ENCODE measurements at regions not wholly inside any gene's neighbourhood (a gene's known extent, or its start where the extent isn't known, plus 50 kb on each side); places are given as distances from the start of the nearest gene placed in this dataset.

DNA sequence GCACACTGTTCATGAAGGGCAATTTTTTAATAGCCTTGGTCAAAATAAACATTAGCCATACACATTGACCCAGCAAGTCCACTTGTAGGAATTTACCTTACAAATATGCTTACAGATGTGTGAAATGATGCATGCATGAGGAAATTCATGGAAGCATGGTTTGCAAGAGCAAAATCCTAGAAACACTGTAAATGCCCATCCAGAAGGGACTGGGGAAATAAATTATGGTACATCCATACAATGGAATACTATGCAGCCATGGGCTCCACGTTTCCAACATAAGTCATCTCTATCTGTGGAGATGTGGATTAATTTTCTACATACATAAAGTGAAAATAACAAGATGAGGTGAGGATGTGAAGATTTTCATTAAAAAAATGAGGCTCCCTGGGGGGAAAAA is 99.1 kb downstream of the NPY start:
- Histone ChIP-seq H3K4me1 (ENCODE audit: insufficient read depth) (no peaks in the 10 kb centered on the region), H3K9me3 (ENCODE audit: low read depth) (no peaks in the 10 kb centered on the region), H3K79me2 (no peaks in the 10 kb centered on the region), H3K27me3 (no peaks in the 10 kb centered on the region), H3K4me2 (no peak overlapping the region), H4K20me1 (ENCODE audit: insufficient read depth, poor library complexity, severe bottlenecking) (no peaks in the 10 kb centered on the region), H2AFZ (no peak overlapping the region), H3K36me3 (replicated peaks; ENCODE audit: insufficient read depth, low read depth) (no peaks in the 10 kb centered on the region), H3K9me2 (replicated peaks; ENCODE audit: insufficient read depth) (no peaks in the 10 kb centered on the region), H3K27ac (no peak overlapping the region), H3K4me3 (no peak overlapping the region)
- TF ChIP-seq, protein P1, sequence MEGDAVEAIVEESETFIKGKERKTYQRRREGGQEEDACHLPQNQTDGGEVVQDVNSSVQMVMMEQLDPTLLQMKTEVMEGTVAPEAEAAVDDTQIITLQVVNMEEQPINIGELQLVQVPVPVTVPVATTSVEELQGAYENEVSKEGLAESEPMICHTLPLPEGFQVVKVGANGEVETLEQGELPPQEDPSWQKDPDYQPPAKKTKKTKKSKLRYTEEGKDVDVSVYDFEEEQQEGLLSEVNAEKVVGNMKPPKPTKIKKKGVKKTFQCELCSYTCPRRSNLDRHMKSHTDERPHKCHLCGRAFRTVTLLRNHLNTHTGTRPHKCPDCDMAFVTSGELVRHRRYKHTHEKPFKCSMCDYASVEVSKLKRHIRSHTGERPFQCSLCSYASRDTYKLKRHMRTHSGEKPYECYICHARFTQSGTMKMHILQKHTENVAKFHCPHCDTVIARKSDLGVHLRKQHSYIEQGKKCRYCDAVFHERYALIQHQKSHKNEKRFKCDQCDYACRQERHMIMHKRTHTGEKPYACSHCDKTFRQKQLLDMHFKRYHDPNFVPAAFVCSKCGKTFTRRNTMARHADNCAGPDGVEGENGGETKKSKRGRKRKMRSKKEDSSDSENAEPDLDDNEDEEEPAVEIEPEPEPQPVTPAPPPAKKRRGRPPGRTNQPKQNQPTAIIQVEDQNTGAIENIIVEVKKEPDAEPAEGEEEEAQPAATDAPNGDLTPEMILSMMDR (IDR thresholded peaks at IDR 0.05; ENCODE audit: poor library complexity), result no peak
- no peak for TF ChIP-seq EZH2phosphoT487 (IDR thresholded peaks at IDR 0.05; ENCODE audit: low read depth, severe bottlenecking, unreplicated experiment)
- no peak for TF ChIP-seq EZH2 (IDR thresholded peaks at IDR 0.05; ENCODE audit: borderline replicate concordance)
- WGBS (ENCODE audit: low lambda C conversion rate, missing lambda C conversion rate), result 91% methylated on average over 1 of the region's 1 CpG
- no peak for DNase-seq (ENCODE audit: low spot score)

DNA sequence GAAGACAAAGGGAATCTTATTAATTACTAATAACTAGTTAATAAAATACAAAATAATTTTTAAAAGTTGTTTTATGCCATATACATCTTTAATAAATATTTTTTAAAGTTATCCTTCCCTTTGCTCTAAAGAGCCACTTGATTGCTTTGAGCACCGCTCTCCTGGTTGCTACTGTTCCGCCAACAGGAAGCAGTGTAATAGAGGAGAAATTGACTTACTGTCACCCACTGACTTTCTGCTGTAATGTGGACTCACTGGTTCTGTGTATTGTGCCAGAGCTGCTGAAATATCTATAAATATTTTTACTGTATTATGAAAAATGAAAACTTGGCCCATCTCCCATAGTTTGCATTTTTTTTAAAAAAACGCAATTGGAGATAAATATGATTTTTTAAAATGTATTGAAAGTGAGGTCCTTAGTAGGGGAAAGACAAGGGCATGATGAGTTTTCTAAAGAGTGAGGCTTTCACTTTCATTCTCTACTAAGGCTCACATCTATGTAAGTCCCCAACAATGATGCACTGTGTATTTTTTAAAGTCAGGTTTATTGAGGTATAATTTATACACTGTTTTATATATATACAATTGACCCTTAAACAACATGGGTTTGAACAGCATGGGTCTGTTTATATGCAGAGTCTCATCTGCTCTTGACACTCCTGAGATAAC is 100.5 kb downstream of the NPY start:
- DNase-seq (ENCODE audit: low spot score), result no peak
- Histone ChIP-seq H3K27me3 (peaks cover 3% of the 10 kb centered on the region), H3K27ac (no peak overlapping the region), H3K9me3 (ENCODE audit: low read depth) (no peaks in the 10 kb centered on the region), H3K36me3 (replicated peaks; ENCODE audit: insufficient read depth, low read depth) (no peaks in the 10 kb centered on the region), H3K4me3 (no peak overlapping the region), H3K4me2 (no peak overlapping the region), H3K9me2 (replicated peaks; ENCODE audit: insufficient read depth) (no peaks in the 10 kb centered on the region), H3K4me1 (ENCODE audit: insufficient read depth) (no peaks in the 10 kb centered on the region), H3K79me2 (no peaks in the 10 kb centered on the region), H4K20me1 (ENCODE audit: insufficient read depth, poor library complexity, severe bottlenecking) (no peaks in the 10 kb centered on the region), H2AFZ (no peak overlapping the region)
- WGBS (ENCODE audit: low lambda C conversion rate, missing lambda C conversion rate), result 95% methylated on average over 3 of the region's 3 CpGs
- TF ChIP-seq, protein P1 (IDR thresholded peaks at IDR 0.05; ENCODE audit: poor library complexity), result no peak
- TF ChIP-seq EZH2phosphoT487 (IDR thresholded peaks at IDR 0.05; ENCODE audit: low read depth, severe bottlenecking, unreplicated experiment) (no peak), EZH2 (IDR thresholded peaks at IDR 0.05; ENCODE audit: borderline replicate concordance) (no peak)

DNA sequence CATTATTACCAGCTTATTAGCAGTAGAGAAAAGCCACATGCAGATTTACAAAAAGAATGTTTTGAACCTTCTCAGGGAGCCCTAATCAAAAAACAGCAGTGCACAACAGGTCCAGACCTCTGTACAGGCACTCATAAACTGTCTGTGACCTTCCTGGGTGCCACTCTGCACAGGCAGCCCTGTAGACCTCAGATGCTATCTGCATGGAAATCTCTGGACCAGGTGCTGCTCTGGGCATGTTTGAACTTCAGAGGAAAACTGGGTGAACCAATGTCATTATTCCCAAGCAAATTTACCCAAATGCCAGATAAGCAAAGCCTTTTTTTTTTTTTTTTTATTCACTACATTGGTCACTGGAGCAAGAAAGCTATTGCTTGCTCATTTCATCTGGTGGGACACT is 104.2 kb downstream of the NPY start:
- Histone ChIP-seq H3K4me3 (no peak overlapping the region), H3K27me3 (peaks cover 3% of the 10 kb centered on the region), H2AFZ (no peak overlapping the region), H3K9me3 (ENCODE audit: low read depth) (no peaks in the 10 kb centered on the region), H4K20me1 (ENCODE audit: insufficient read depth, poor library complexity, severe bottlenecking) (no peaks in the 10 kb centered on the region), H3K79me2 (no peaks in the 10 kb centered on the region), H3K4me1 (ENCODE audit: insufficient read depth) (no peaks in the 10 kb centered on the region), H3K4me2 (no peak overlapping the region), H3K27ac (no peak overlapping the region), H3K36me3 (replicated peaks; ENCODE audit: insufficient read depth, low read depth) (no peaks in the 10 kb centered on the region), H3K9me2 (replicated peaks; ENCODE audit: insufficient read depth) (no peaks in the 10 kb centered on the region)
- DNase-seq (ENCODE audit: low spot score), result no peak
- TF ChIP-seq EZH2phosphoT487 (IDR thresholded peaks at IDR 0.05; ENCODE audit: low read depth, severe bottlenecking, unreplicated experiment) (no peak), EZH2 (IDR thresholded peaks at IDR 0.05; ENCODE audit: borderline replicate concordance) (no peak)
- TF ChIP-seq, protein P1 (IDR thresholded peaks at IDR 0.05; ENCODE audit: poor library complexity), result no peak

Data from hepatocyte (in vitro differentiated cells).